ENCODE measurements at regions not wholly inside any gene's neighbourhood (a gene's known extent, or its start where the extent isn't known, plus 50 kb on each side); places are given as distances from the start of the nearest gene placed in this dataset.
"Not testable (repeated sequence)": the region's sequence is repeated elsewhere in the genome, so short reads cannot be mapped to it uniquely, and the experiment has no call there.

DNA sequence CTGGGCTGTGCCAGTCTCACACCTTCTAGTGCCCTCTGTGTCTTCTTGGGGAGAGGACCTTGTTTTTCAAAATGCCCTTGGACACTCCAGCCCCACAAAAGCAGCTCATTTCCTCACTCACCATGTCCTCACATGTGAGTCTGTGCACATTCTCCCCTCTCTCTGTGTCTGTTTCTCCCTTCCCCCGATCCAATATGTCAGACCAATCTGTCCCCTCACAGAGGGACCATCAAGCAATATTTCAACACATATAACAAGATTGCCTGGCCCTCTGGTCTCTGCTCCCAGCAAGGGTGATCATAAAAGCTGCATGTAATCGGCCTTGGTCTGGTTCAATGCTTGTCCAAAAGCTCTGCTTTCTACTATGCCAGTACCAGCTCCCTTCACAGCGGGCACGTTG is 261.2 kb downstream of the MATN1 start:
- Histone ChIP-seq H3K27me3 (no peaks in the 10 kb centered on the region), H3K4me3 (ENCODE audit: low read depth, low read length) (no peak overlapping the region), H3K36me3 (no peaks in the 10 kb centered on the region), H3K9me3 (no peaks in the 10 kb centered on the region), H3K4me1 (no peaks in the 10 kb centered on the region)
- DNase-seq: no peak
- TF ChIP-seq, protein P1, sequence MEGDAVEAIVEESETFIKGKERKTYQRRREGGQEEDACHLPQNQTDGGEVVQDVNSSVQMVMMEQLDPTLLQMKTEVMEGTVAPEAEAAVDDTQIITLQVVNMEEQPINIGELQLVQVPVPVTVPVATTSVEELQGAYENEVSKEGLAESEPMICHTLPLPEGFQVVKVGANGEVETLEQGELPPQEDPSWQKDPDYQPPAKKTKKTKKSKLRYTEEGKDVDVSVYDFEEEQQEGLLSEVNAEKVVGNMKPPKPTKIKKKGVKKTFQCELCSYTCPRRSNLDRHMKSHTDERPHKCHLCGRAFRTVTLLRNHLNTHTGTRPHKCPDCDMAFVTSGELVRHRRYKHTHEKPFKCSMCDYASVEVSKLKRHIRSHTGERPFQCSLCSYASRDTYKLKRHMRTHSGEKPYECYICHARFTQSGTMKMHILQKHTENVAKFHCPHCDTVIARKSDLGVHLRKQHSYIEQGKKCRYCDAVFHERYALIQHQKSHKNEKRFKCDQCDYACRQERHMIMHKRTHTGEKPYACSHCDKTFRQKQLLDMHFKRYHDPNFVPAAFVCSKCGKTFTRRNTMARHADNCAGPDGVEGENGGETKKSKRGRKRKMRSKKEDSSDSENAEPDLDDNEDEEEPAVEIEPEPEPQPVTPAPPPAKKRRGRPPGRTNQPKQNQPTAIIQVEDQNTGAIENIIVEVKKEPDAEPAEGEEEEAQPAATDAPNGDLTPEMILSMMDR (IDR thresholded peaks at IDR 0.05; ENCODE audit: low read depth, low read length): no peak

DNA sequence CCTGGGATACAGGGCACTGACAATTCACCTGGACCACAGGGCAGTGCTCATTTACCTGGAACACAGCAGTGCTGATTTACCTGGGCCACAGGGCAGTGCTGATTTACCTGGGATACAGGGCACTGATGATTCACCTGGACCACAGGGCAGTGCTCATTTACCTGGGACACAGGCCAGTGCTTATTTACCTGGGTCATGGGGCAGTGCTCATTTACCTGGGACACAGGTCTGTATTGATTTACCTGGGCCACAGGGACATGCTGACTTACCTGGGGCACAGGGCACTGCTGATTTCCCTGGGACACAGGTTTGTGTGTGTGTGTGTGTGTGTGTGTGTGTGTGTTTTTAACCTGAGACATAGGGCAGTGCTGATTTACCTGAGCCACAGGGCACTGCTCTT is 261.7 kb downstream of the MATN1 start:
- DNase-seq: no peak
- TF ChIP-seq, protein P1 (IDR thresholded peaks at IDR 0.05; ENCODE audit: low read depth, low read length): no peak
- Histone ChIP-seq H3K36me3 (no peaks in the 10 kb centered on the region), H3K9me3 (no peaks in the 10 kb centered on the region), H3K4me1 (no peaks in the 10 kb centered on the region), H3K4me3 (ENCODE audit: low read depth, low read length) (no peak overlapping the region), H3K27me3 (no peaks in the 10 kb centered on the region)

DNA sequence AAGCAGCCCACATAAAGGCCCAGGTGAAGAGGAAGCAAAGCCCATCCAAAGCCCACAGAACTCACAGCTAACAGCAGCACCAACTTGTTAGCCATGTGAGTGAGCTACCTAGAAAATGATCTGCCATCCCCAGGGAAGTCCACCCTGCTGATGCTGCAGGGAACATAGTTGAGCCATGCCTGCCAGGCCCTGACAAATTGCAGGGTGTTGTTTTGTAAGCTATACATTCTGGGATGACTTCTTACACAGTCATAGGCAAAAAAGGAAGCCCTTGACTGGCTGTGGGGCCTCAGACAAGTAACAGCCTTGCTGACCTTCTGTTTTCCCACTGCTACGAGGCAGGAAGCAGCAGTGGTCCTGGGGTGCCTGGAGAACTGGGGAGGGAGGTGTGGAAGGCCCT is 262.7 kb downstream of the MATN1 start:
- TF ChIP-seq, protein P1 (IDR thresholded peaks at IDR 0.05; ENCODE audit: low read depth, low read length): no peak
- Histone ChIP-seq H3K4me3 (ENCODE audit: low read depth, low read length) (no peak overlapping the region), H3K27me3 (no peaks in the 10 kb centered on the region), H3K4me1 (no peaks in the 10 kb centered on the region), H3K36me3 (no peaks in the 10 kb centered on the region), H3K9me3 (no peaks in the 10 kb centered on the region)
- no peak for DNase-seq

DNA sequence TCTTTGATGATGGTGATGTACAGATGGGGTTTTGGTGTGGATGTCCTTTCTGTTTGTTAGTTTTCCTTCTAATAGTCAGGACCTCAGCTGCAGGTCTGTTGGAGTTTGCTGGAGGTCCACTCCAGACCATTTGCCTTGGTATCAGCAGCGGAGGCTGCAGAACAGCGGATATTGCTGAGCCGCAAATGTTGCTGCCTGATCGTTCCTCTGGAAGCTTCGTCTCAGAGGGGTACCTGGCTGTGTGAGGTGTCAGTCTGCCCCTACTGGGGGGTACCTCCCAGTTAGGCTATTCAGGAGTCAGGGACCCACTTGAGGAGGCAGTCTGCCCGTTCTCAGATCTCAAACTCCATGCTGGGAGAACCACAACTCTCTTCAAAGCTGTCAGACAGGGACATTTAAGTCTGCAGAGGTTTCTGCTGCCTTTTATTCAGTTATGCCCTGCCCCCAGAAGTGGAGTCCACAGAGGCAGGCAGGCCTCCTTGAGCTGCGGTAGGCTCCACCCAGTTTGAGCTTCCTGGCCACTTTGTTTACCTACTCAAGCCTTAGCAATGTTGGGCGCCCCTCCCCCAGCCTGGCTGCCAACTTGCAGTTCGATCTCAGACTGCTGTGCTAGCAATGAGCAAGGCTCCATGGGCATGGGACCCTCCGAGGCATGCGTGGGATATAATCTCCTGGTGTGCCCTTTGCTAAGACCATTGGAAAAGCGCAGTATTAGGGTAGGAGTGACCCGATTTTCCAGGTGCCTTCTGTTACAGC is 264.5 kb downstream of the MATN1 start:
- H3K4me1 ChIP-seq; H3K9me3 ChIP-seq; DNase-seq; H3K36me3 ChIP-seq; H3K4me3 ChIP-seq (ENCODE audit: low read depth, low read length); H3K27me3 ChIP-seq: not testable (repeated sequence)

DNA sequence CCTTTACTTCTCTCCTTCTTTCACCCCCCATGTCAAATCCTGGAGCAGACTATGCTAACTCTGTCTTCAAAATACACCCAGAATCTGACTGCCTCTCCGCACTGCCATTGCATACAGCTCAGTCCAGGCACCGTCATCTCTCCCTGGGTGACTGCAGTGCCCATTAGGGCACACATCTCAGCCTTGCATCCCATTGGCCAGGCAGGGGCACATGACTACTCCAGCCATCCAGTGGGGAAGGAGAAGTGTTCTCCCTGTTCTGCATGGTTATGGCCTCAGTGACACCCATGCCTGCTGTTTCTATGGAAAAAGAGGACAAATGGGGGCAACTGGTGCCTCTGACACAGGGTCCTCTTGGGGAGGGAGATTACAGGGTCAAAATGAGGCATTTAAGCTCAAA is 270.5 kb downstream of the MATN1 start:
- Histone ChIP-seq H3K27me3 (no peaks in the 10 kb centered on the region), H3K9me3 (no peaks in the 10 kb centered on the region), H3K4me3 (ENCODE audit: low read depth, low read length) (no peak overlapping the region), H3K36me3 (no peaks in the 10 kb centered on the region), H3K4me1 (no peaks in the 10 kb centered on the region)
- TF ChIP-seq, protein P1 (IDR thresholded peaks at IDR 0.05; ENCODE audit: low read depth, low read length): no peak
- DNase-seq: no peak

DNA sequence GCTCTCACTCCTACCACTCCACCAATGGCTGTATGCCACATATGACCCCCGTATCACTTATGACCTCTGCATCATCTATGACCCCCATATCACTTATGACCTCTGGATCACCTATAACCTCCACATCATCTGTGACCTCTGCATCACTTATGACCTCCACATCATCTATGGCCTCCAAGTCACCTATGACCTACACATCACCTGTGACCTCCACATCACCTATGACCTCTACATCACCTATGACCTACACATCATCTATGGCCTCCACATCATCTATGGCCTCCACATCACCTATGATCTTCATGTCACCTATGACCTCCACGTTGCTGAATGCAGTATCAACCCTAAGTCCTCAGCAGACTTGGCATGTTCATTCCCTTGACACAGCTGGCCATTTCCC is 271.2 kb downstream of the MATN1 start:
- H3K36me3 ChIP-seq: no peaks in the 10 kb centered on the region
- no peak for DNase-seq
- no peak overlapping the region for H3K4me3 ChIP-seq (ENCODE audit: low read depth, low read length)
- TF ChIP-seq, protein P1 (IDR thresholded peaks at IDR 0.05; ENCODE audit: low read depth, low read length): no peak
- no peaks in the 10 kb centered on the region for H3K4me1 ChIP-seq
- no peaks in the 10 kb centered on the region for H3K27me3 ChIP-seq
- H3K9me3 ChIP-seq: no peaks in the 10 kb centered on the region
